Nephron (organoid): ENCODE measurements at regions not wholly inside any gene's neighbourhood (a gene's known extent, or its start where the extent isn't known, plus 50 kb on each side); places are given as distances from the start of the nearest gene placed in this dataset.
"Not testable (repeated sequence)": the region's sequence is repeated elsewhere in the genome, so short reads cannot be mapped to it uniquely, and the experiment has no call there.

Source experiments
- H3K27ac Mint-ChIP-seq, 3 experiments: 2 replicates each; pipeline ENCODE4 v1.8.0; 2020; ENCODE audit warnings: mixed read lengths in 3 of 3, mild to moderate bottlenecking in 2 of 3, moderate library complexity in 1 of 3
- H3K27me3 Mint-ChIP-seq: 2 replicates; pipeline ENCODE4 v1.8.0; 2021; ENCODE audit warnings: low read depth, mild to moderate bottlenecking, moderate library complexity, mixed read lengths
- H3K36me3 Mint-ChIP-seq: 2 replicates; pipeline ENCODE4 v1.8.0; 2020; ENCODE audit warnings: low read depth, mixed read lengths
- H3K4me1 Mint-ChIP-seq: 2 replicates; pipeline ENCODE4 v1.8.0; 2020; ENCODE audit warnings: mixed read lengths
- H3K4me3 Mint-ChIP-seq, 3 experiments: 2 replicates each; pipeline ENCODE4 v1.8.0; 2020; ENCODE audit warnings: mild to moderate bottlenecking in 3 of 3, mixed read lengths in 3 of 3, moderate library complexity in 2 of 3
- H3K9me3 Mint-ChIP-seq: 2 replicates; pipeline ENCODE4 v1.8.0; 2020; ENCODE audit warnings: mixed read lengths
- CTCF ChIP-seq, 3 experiments: fragments of 200-600 bp; sonication (generic); IDR thresholded peaks; one replicate each; pipeline ENCODE4 v1.5.0; 2021; ENCODE audit warnings: antibody characterized with exemption in 3 of 3; ENCODE audit not compliant: unreplicated experiment in 3 of 3

GRCh38 chr4:187125062-187125461 lies 401.4 kb upstream of the FAT1 start:
- no peak for TF ChIP-seq CTCF (IDR thresholded peaks at IDR 0.05; ENCODE audit: unreplicated experiment in 3 of 3)
- Mint-ChIP-seq H3K36me3 (no peaks in the 10 kb centered on the region), H3K27ac (no peak overlapping the region), H3K4me3 (no peak overlapping the region), H3K27me3 (peaks cover 6% of the 10 kb centered on the region), H3K9me3 (no peaks in the 10 kb centered on the region), H3K4me1 (peaks cover 25% of the 10 kb centered on the region)

GRCh38 chr4:187127456-187127855 lies 403.8 kb upstream of the FAT1 start:
- Mint-ChIP-seq H3K4me1 (peaks cover 25% of the 10 kb centered on the region), H3K27ac (no peak overlapping the region), H3K36me3 (no peaks in the 10 kb centered on the region), H3K27me3 (peaks cover 6% of the 10 kb centered on the region), H3K9me3 (peaks cover 5% of the 10 kb centered on the region), H3K4me3 (no peak overlapping the region)
- TF ChIP-seq CTCF (IDR thresholded peaks at IDR 0.05; ENCODE audit: unreplicated experiment in 3 of 3) = no peak

- no peak overlapping the region for H3K4me3 Mint-ChIP-seq
- no peak overlapping the region for H3K27ac Mint-ChIP-seq
- H3K4me1 Mint-ChIP-seq = peaks cover 22% of the 10 kb centered on the region
- no peak for TF ChIP-seq CTCF (IDR thresholded peaks at IDR 0.05; ENCODE audit: unreplicated experiment in 3 of 3)
- peaks cover 6% of the 10 kb centered on the region for H3K27me3 Mint-ChIP-seq
- H3K36me3 Mint-ChIP-seq = no peaks in the 10 kb centered on the region
- H3K9me3 Mint-ChIP-seq = peaks cover 5% of the 10 kb centered on the region
These were observed 404.6 kb upstream of the FAT1 start for GRCh38 chr4:187128222-187128621.

DNA sequence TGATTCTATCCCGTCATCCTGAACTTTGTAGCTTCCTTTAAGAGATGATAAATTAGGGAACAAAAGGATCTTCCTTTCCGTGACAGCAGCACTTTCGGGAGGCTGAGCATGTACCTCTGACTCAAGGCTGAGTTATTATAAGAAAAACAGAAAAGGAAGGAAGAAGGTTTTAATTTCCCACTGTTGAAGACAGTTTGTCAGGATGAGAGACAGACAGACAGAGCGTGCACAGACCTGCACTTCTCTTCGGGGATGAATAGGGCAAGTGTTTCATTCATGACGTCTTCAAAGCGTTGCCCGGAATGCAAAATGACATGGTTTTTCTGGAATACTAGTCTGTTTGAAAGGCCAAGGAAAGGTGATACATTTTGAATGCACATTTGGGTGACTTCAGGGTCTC lies 405.3 kb upstream of the FAT1 start:
- TF ChIP-seq CTCF (IDR thresholded peaks at IDR 0.05; ENCODE audit: unreplicated experiment in 3 of 3) = no peak
- Mint-ChIP-seq H3K4me3 (no peak overlapping the region), H3K9me3 (peaks cover 5% of the 10 kb centered on the region), H3K27ac (no peak overlapping the region), H3K36me3 (no peaks in the 10 kb centered on the region), H3K4me1 (peaks cover 14% of the 10 kb centered on the region), H3K27me3 (peaks cover 6% of the 10 kb centered on the region)

GRCh38 chr4:187131826-187132225 lies 408.2 kb upstream of the FAT1 start:
- H3K4me3 Mint-ChIP-seq, H3K9me3 Mint-ChIP-seq, H3K27ac Mint-ChIP-seq: not testable (repeated sequence)

GRCh38 chr4:187135878-187136277 lies 412.2 kb upstream of the FAT1 start:
- no peaks in the 10 kb centered on the region for H3K36me3 Mint-ChIP-seq
- H3K4me1 Mint-ChIP-seq = peaks cover 5% of the 10 kb centered on the region
- TF ChIP-seq CTCF (IDR thresholded peaks at IDR 0.05; ENCODE audit: unreplicated experiment in 3 of 3) = no peak
- H3K9me3 Mint-ChIP-seq = no peaks in the 10 kb centered on the region
- no peaks in the 10 kb centered on the region for H3K27me3 Mint-ChIP-seq
- no peak overlapping the region for H3K4me3 Mint-ChIP-seq
- H3K27ac Mint-ChIP-seq = no peak overlapping the region

More at GRCh38 chr4:187131826-187132225, 408.2 kb upstream of the FAT1 start:
- not testable (repeated sequence) for H3K36me3 Mint-ChIP-seq, H3K4me1 Mint-ChIP-seq, H3K27me3 Mint-ChIP-seq
